ENCODE measurements at regions not wholly inside any gene's neighbourhood (a gene's known extent, or its start where the extent isn't known, plus 50 kb on each side); places are given as distances from the start of the nearest gene placed in this dataset.

GRCh38 chr14:95385701-95386100, 66.0 kb upstream of the CLMN start:
- Histone ChIP-seq H3K9me1 (ENCODE audit: control insufficient read depth, extremely low read depth, insufficient read depth, low read length) (no peaks in the 10 kb centered on the region), H3K9me3 (ENCODE audit: control insufficient read depth, low read depth, low read length) (no peaks in the 10 kb centered on the region), H3K4me2 (ENCODE audit: control insufficient read depth, extremely low read depth, insufficient read depth, low read depth, low read length) (no peak overlapping the region), H3K4me3 (ENCODE audit: control insufficient read depth in 2 of 3, extremely low read depth in 1 of 3, insufficient read depth in 2 of 3, low read depth in 1 of 3, low read length in 3 of 3) (no peak overlapping the region), H3K9ac (ENCODE audit: control insufficient read depth, extremely low read depth, insufficient read depth, low read length) (no peak overlapping the region), H3K27ac (ENCODE audit: control insufficient read depth, insufficient read depth, low read length) (no peak overlapping the region), H4K20me1 (ENCODE audit: control insufficient read depth, extremely low read depth, insufficient read depth, low read length) (no peaks in the 10 kb centered on the region), H3K36me3 (ENCODE audit: control insufficient read depth in 2 of 2, extremely low read depth in 1 of 2, insufficient read depth in 2 of 2, low read length in 2 of 2) (no peaks in the 10 kb centered on the region), H3K4me1 (ENCODE audit: control insufficient read depth, extremely low read depth, insufficient read depth, low read length) (no peaks in the 10 kb centered on the region), H2AFZ (ENCODE audit: control insufficient read depth, low read length) (no peak overlapping the region), H3K27me3 (ENCODE audit: control insufficient read depth, extremely low read depth, insufficient read depth, low read length) (peaks cover 4% of the 10 kb centered on the region), H3K79me2 (ENCODE audit: control insufficient read depth, insufficient read depth, low read length) (no peaks in the 10 kb centered on the region)
- dilution Hi-C loops (cut with MboI; ENCODE audit: extremely low pct_ligation_motif_present, low sequenced_read_pairs): no loop called here
- FAIRE-seq: no peak
- no peak for DNase-seq (ENCODE audit: low read depth, low spot score)
- TF ChIP-seq CTCF (optimal IDR thresholded peaks at IDR 0.05 in 1 of 3, IDR thresholded peaks at IDR 0.05 in 1 of 3, conservative IDR thresholded peaks at IDR 0.05 in 1 of 3; ENCODE audit: extremely low read depth in 1 of 3, insufficient read depth in 2 of 3, low read length in 3 of 3) (no peak), EZH2 (IDR thresholded peaks at IDR 0.05; ENCODE audit: low read length) (no peak)

GRCh38 chr14:95382747-95383146, 63.0 kb upstream of the CLMN start:
- Histone ChIP-seq H3K79me2 (ENCODE audit: control insufficient read depth, insufficient read depth, low read length) (no peaks in the 10 kb centered on the region), H3K36me3 (ENCODE audit: control insufficient read depth in 2 of 2, extremely low read depth in 1 of 2, insufficient read depth in 2 of 2, low read length in 2 of 2) (no peaks in the 10 kb centered on the region), H3K4me1 (ENCODE audit: control insufficient read depth, extremely low read depth, insufficient read depth, low read length) (no peaks in the 10 kb centered on the region), H3K4me3 (ENCODE audit: control insufficient read depth in 2 of 3, extremely low read depth in 1 of 3, insufficient read depth in 2 of 3, low read depth in 1 of 3, low read length in 3 of 3) (no peak overlapping the region), H2AFZ (ENCODE audit: control insufficient read depth, low read length) (no peak overlapping the region), H4K20me1 (ENCODE audit: control insufficient read depth, extremely low read depth, insufficient read depth, low read length) (no peaks in the 10 kb centered on the region), H3K27ac (ENCODE audit: control insufficient read depth, insufficient read depth, low read length) (no peak overlapping the region), H3K9ac (ENCODE audit: control insufficient read depth, extremely low read depth, insufficient read depth, low read length) (no peak overlapping the region), H3K27me3 (ENCODE audit: control insufficient read depth, extremely low read depth, insufficient read depth, low read length) (peaks cover 4% of the 10 kb centered on the region), H3K9me1 (ENCODE audit: control insufficient read depth, extremely low read depth, insufficient read depth, low read length) (no peaks in the 10 kb centered on the region), H3K4me2 (ENCODE audit: control insufficient read depth, extremely low read depth, insufficient read depth, low read depth, low read length) (no peak overlapping the region), H3K9me3 (ENCODE audit: control insufficient read depth, low read depth, low read length) (no peaks in the 10 kb centered on the region)
- TF ChIP-seq EZH2 (IDR thresholded peaks at IDR 0.05; ENCODE audit: low read length) (no peak), CTCF (optimal IDR thresholded peaks at IDR 0.05 in 1 of 3, IDR thresholded peaks at IDR 0.05 in 1 of 3, conservative IDR thresholded peaks at IDR 0.05 in 1 of 3; ENCODE audit: extremely low read depth in 1 of 3, insufficient read depth in 2 of 3, low read length in 3 of 3) (no peak)
- DNase-seq (ENCODE audit: low read depth, low spot score): no peak
- no peak for FAIRE-seq
- dilution Hi-C loops (cut with MboI; ENCODE audit: extremely low pct_ligation_motif_present, low sequenced_read_pairs): no loop called here

All from keratinocyte (primary cell).